Stimulated activated CD4-positive, alpha-beta T cell treated with anti-CD3 and anti-CD28 coated beads, Interleukin-1b, Interleukin-23, amount 100 ng/mL, for 48 hours (primary cell): ENCODE measurements at regions not wholly inside any gene's neighbourhood (a gene's known extent, or its start where the extent isn't known, plus 50 kb on each side); places are given as distances from the start of the nearest gene placed in this dataset.

Source experiments
- DNase-seq: peaks from one replicate; pipeline ENCODE4 v3.0.0-alpha.2; 2020

- DNase-seq: no peak
Measured at GRCh38 chr16:9425236-9425635, 333.8 kb downstream of the HAPSTR1 start.

- DNase-seq: no peak
Measured at GRCh38 chr16:9428355-9429005, 337.0 kb downstream of the HAPSTR1 start.

GRCh38 chr16:9429646-9430330 is 338.3 kb downstream of the HAPSTR1 start:
- DNase-seq: no peak

- DNase-seq: no peak
Measured at GRCh38 chr16:9434659-9435058, 343.2 kb downstream of the HAPSTR1 start.

GRCh38 chr16:9436175-9436574 is 344.7 kb downstream of the HAPSTR1 start:
- no peak for DNase-seq

- DNase-seq: no peak
Measured at GRCh38 chr16:9437115-9437514, 345.7 kb downstream of the HAPSTR1 start.

GRCh38 chr16:9438991-9439390 is 347.5 kb downstream of the HAPSTR1 start:
- no peak for DNase-seq

- DNase-seq: no peak
Measured at GRCh38 chr16:9441012-9441411, 349.6 kb downstream of the HAPSTR1 start.

GRCh38 chr16:9443864-9444263 is 352.4 kb downstream of the HAPSTR1 start:
- DNase-seq: no peak

GRCh38 chr16:9446471-9447194 is 355.2 kb downstream of the HAPSTR1 start:
- no peak for DNase-seq

GRCh38 chr16:9447195-9447551 is 355.7 kb downstream of the HAPSTR1 start:
- DNase-seq: no peak

- DNase-seq: no peak
Measured at GRCh38 chr16:9447699-9448098, 356.3 kb downstream of the HAPSTR1 start.

- no peak for DNase-seq
Measured at GRCh38 chr16:9449597-9449996, 358.2 kb downstream of the HAPSTR1 start.

GRCh38 chr16:9457215-9457614 is 365.8 kb downstream of the HAPSTR1 start:
- no peak for DNase-seq

- no peak for DNase-seq
Measured at GRCh38 chr16:9458816-9459215, 367.4 kb downstream of the HAPSTR1 start.

- DNase-seq: no peak
Measured at GRCh38 chr16:9462984-9463383, 371.5 kb downstream of the HAPSTR1 start.

- no peak for DNase-seq
Measured at GRCh38 chr16:9463461-9463860, 372.0 kb downstream of the HAPSTR1 start.

- DNase-seq: no peak
Measured at GRCh38 chr16:9465161-9465560, 373.7 kb downstream of the HAPSTR1 start.

- no peak for DNase-seq
Measured at GRCh38 chr16:9469512-9469911, 378.1 kb downstream of the HAPSTR1 start.

GRCh38 chr16:9476744-9477143 is 385.3 kb downstream of the HAPSTR1 start:
- no peak for DNase-seq

- DNase-seq: no peak
Measured at GRCh38 chr16:9479008-9479407, 387.6 kb downstream of the HAPSTR1 start.

GRCh38 chr16:9480503-9480902 is 389.1 kb downstream of the HAPSTR1 start:
- DNase-seq: no peak

GRCh38 chr16:9481747-9482730 is 390.6 kb downstream of the HAPSTR1 start:
- DNase-seq: no peak
